ENCODE measurements at regions not wholly inside any gene's neighbourhood (a gene's known extent, or its start where the extent isn't known, plus 50 kb on each side); places are given as distances from the start of the nearest gene placed in this dataset.
"Not testable (repeated sequence)": the region's sequence is repeated elsewhere in the genome, so short reads cannot be mapped to it uniquely, and the experiment has no call there.

GRCh38 chr13:84776593-84776992, 894.3 kb upstream of the SLITRK1 start:
- DNase-seq (ENCODE audit: low read depth, low spot score): no peak

- DNase-seq (ENCODE audit: low read depth, low spot score): not testable (repeated sequence)
Measured at GRCh38 chr13:84775920-84776319, 893.6 kb upstream of the SLITRK1 start.

GRCh38 chr13:84774111-84774510, 891.8 kb upstream of the SLITRK1 start:
- no peak for DNase-seq (ENCODE audit: low read depth, low spot score)

- no peak for DNase-seq (ENCODE audit: low read depth, low spot score)
Measured at GRCh38 chr13:84760956-84761355, 878.7 kb upstream of the SLITRK1 start.

GRCh38 chr13:84749126-84749525, 866.9 kb upstream of the SLITRK1 start:
- no peak for DNase-seq (ENCODE audit: low read depth, low spot score)

- DNase-seq (ENCODE audit: low read depth, low spot score): no peak
Measured at GRCh38 chr13:84745051-84745551, 862.8 kb upstream of the SLITRK1 start.

- no peak for DNase-seq (ENCODE audit: low read depth, low spot score)
Measured at GRCh38 chr13:84744203-84744602, 861.9 kb upstream of the SLITRK1 start.

GRCh38 chr13:84741253-84741652, 859.0 kb upstream of the SLITRK1 start:
- no peak for DNase-seq (ENCODE audit: low read depth, low spot score)

- DNase-seq (ENCODE audit: low read depth, low spot score): no peak
Measured at GRCh38 chr13:84739021-84739420, 856.7 kb upstream of the SLITRK1 start.

- no peak for DNase-seq (ENCODE audit: low read depth, low spot score)
Measured at GRCh38 chr13:84737661-84738060, 855.4 kb upstream of the SLITRK1 start.

GRCh38 chr13:84730376-84730775, 848.1 kb upstream of the SLITRK1 start:
- DNase-seq (ENCODE audit: low read depth, low spot score): no peak

GRCh38 chr13:84705982-84706710, 823.9 kb upstream of the SLITRK1 start:
- DNase-seq (ENCODE audit: low read depth, low spot score): no peak

- no peak for DNase-seq (ENCODE audit: low read depth, low spot score)
Measured at GRCh38 chr13:84702174-84702573, 819.9 kb upstream of the SLITRK1 start.

GRCh38 chr13:84697591-84697990, 815.3 kb upstream of the SLITRK1 start:
- DNase-seq (ENCODE audit: low read depth, low spot score): not testable (repeated sequence)

- DNase-seq (ENCODE audit: low read depth, low spot score): no peak
Measured at GRCh38 chr13:84686973-84687372, 804.7 kb upstream of the SLITRK1 start.

- DNase-seq (ENCODE audit: low read depth, low spot score): no peak
Measured at GRCh38 chr13:84686458-84686857, 804.2 kb upstream of the SLITRK1 start.

- no peak for DNase-seq (ENCODE audit: low read depth, low spot score)
Measured at GRCh38 chr13:84684804-84685203, 802.5 kb upstream of the SLITRK1 start.

GRCh38 chr13:84684048-84684662, 801.9 kb upstream of the SLITRK1 start:
- DNase-seq (ENCODE audit: low read depth, low spot score): no peak

- DNase-seq (ENCODE audit: low read depth, low spot score): no peak
Measured at GRCh38 chr13:84683448-84683847, 801.2 kb upstream of the SLITRK1 start.

- DNase-seq (ENCODE audit: low read depth, low spot score): no peak
Measured at GRCh38 chr13:84677836-84678235, 795.6 kb upstream of the SLITRK1 start.

- no peak for DNase-seq (ENCODE audit: low read depth, low spot score)
Measured at GRCh38 chr13:84672616-84673015, 790.3 kb upstream of the SLITRK1 start.

GRCh38 chr13:84670245-84670644, 788.0 kb upstream of the SLITRK1 start:
- DNase-seq (ENCODE audit: low read depth, low spot score): no peak

GRCh38 chr13:84668637-84669036, 786.4 kb upstream of the SLITRK1 start:
- DNase-seq (ENCODE audit: low read depth, low spot score): no peak
